ENCODE measurements at regions not wholly inside any gene's neighbourhood (a gene's known extent, or its start where the extent isn't known, plus 50 kb on each side); places are given as distances from the start of the nearest gene placed in this dataset.
"Not testable (repeated sequence)": the region's sequence is repeated elsewhere in the genome, so short reads cannot be mapped to it uniquely, and the experiment has no call there.

DNA sequence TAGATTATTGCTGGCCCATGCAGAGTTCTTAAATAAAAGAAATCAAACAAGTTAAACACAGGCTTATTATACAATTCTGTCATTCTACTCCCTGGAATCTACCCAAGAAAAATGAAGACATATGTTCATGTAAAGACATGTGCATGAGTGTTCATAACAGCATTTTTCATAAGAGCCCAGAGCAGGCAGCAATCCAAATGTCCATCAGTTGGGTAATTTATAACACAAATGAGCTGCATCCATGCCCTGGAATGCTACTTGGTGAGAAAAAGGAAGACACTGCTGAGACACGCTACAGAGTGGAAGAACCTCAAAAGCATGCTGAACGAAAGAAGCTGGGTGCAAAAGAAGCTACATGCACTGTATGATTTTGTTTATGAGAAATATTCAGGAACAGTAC, 342.6 kb downstream of the TCERG1L start:
- TF ChIP-seq CTCF (IDR thresholded peaks at IDR 0.05; ENCODE audit: extremely low read depth, insufficient read depth, missing control alignments): no peak
- in situ Hi-C loops (cut with MboI; ENCODE audit: low pct_unique_long_range_greater_than_20kb, low sequenced_read_pairs, unreplicated experiment): no loop called here

GRCh38 chr10:130969700-130970099, 341.8 kb downstream of the TCERG1L start:
- in situ Hi-C loops (cut with MboI; ENCODE audit: low pct_unique_long_range_greater_than_20kb, low sequenced_read_pairs, unreplicated experiment): no loop called here
- DNase-seq (ENCODE audit: low spot score): no peak
- no peak for TF ChIP-seq CTCF (IDR thresholded peaks at IDR 0.05; ENCODE audit: extremely low read depth, insufficient read depth, missing control alignments)

More for the DNA sequence above, 342.6 kb downstream of the TCERG1L start:
- DNase-seq (ENCODE audit: low spot score): no peak

- in situ Hi-C loops (cut with MboI; ENCODE audit: low pct_unique_long_range_greater_than_20kb, low sequenced_read_pairs, unreplicated experiment): no loop called here
- TF ChIP-seq CTCF (IDR thresholded peaks at IDR 0.05; ENCODE audit: extremely low read depth, insufficient read depth, missing control alignments): no peak
- DNase-seq (ENCODE audit: low spot score): no peak
Observed at GRCh38 chr10:130970341-130971122, 341.0 kb downstream of the TCERG1L start.

DNA sequence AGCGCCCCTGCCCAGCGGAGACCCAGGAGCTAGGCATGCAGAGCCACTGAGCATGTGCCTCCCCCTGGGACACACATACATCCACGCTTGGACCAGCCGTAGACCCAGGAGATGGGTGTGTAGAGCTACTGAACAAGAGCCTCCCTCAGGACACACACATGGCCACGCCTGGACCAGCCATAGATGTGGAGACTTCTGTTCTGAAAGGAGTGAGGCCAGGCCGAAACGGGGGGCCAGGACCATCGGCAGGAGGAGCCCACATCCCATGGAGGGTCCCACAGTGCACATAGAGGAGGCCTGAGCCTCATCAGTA, 340.4 kb downstream of the TCERG1L start:
- in situ Hi-C loops (cut with MboI; ENCODE audit: low pct_unique_long_range_greater_than_20kb, low sequenced_read_pairs, unreplicated experiment): no loop called here
- no peak for TF ChIP-seq CTCF (IDR thresholded peaks at IDR 0.05; ENCODE audit: extremely low read depth, insufficient read depth, missing control alignments)
- no peak for DNase-seq (ENCODE audit: low spot score)

DNA sequence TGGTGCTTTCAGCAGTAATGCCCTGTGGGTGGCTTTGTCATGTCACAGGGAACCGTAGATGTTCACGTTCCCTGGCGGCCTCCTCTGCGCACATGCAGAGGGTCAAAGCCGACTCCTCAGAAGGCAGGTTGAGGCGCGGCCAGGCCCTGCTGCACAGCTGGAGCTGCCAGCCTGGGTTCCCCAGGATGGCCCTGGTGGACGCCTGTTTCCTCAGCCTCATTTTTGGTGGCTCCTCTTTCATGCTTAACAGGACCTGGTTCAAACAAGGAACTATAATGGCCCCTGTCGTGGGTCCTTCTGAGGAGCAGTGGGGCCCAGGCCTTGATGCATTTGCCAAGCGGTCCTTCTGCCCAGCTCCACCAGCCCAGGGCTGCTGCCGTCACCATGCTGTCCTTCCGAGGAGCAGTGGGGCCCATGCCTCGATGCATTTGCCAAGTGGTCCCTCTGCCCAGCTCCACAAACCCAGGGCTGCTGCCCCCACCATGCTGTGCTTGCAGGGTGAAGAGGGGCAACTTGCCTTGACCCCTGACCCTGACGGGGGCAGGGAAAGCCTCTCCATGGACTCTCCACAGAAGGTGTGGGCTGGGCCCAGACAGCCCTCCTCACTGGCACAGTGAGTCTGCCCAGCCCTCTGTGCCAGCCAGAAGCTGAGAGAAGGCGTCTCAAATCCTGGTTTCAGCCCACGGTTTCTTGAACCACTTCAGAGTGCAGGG, 338.2 kb downstream of the TCERG1L start:
- DNase-seq (ENCODE audit: low spot score): no peak
- no peak for TF ChIP-seq CTCF (IDR thresholded peaks at IDR 0.05; ENCODE audit: extremely low read depth, insufficient read depth, missing control alignments)
- in situ Hi-C loops (cut with MboI; ENCODE audit: low pct_unique_long_range_greater_than_20kb, low sequenced_read_pairs, unreplicated experiment): no loop called here

DNA sequence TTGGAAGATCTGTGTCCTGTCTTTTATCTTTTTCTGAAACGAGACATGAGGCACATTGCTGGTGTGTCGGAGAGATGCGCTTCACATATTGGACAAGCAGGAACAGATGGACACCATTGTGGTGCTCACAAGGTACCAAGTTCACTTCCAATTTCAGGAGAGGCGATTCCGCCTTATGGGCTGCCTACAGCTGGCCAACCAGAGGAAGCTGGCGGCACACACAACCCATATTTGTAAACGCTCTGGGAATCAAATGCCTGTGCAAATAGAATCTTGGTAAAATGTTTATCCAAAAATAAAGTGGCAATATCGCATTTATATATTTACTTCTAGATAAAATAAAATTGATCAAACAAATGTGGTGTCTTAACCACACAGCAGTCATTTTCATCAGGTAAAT, 337.4 kb downstream of the TCERG1L start:
- no peak for TF ChIP-seq CTCF (IDR thresholded peaks at IDR 0.05; ENCODE audit: extremely low read depth, insufficient read depth, missing control alignments)
- in situ Hi-C loops (cut with MboI; ENCODE audit: low pct_unique_long_range_greater_than_20kb, low sequenced_read_pairs, unreplicated experiment): no loop called here
- no peak for DNase-seq (ENCODE audit: low spot score)

DNA sequence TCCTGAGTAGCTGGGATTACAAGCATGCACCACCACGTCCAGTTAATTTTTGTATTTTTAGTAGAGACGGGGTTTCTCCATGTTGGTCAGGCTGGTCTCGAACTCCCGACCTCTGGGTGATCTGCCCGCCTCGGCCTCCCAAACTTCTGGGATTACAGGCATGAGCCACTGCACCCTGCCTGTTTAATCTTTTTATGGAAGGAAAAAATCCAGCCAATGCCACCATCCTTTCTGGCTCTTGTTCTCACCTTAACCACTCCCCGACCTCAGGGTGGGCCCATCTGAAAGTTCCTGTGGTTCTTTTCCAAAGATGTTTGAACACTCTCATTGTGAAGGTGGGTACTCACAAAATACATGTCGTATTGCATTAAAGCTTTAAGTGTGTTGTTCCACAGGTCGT, 336.2 kb downstream of the TCERG1L start:
- DNase-seq (ENCODE audit: low spot score); in situ Hi-C loops (cut with MboI; ENCODE audit: low pct_unique_long_range_greater_than_20kb, low sequenced_read_pairs, unreplicated experiment): not testable (repeated sequence)
